Right atrium auricular region (tissue), 2 donors: ENCODE measurements at regions not wholly inside any gene's neighbourhood (a gene's known extent, or its start where the extent isn't known, plus 50 kb on each side); places are given as distances from the start of the nearest gene placed in this dataset.

Experiments used
- DNase-seq: peaks from one replicate; pipeline ENCODE4 v3.0.0-alpha.2; 2019; ENCODE audit warnings: low spot score
- H3K27ac ChIP-seq, 2 donors: fragments of 200-600 bp; sonication (generic); 1 replicate in 1 of 2; 2 replicates in 1 of 2; pipeline ENCODE4 v1.5.1; 2016 to 2019
- H3K27me3 ChIP-seq, 2 donors: fragments of 200-600 bp; sonication (generic); one replicate each; pipeline versions ENCODE4 v1.5.1 to v1.6.0; 2017 to 2019
- H3K36me3 ChIP-seq: fragments of 200-600 bp; sonication (generic); one replicate; pipeline ENCODE4 v1.5.1; 2016
- H3K4me1 ChIP-seq, 2 donors: fragments of 200-600 bp; sonication (generic); one replicate each; pipeline versions ENCODE4 v1.5.1 to v1.6.0; 2017 to 2019
- H3K4me3 ChIP-seq, 2 donors: fragments of 200-600 bp; sonication (generic); 1 replicate in 1 of 2; 2 replicates in 1 of 2; pipeline ENCODE4 v1.5.1; 2017 to 2019; ENCODE audit warnings: mild to moderate bottlenecking in 1 of 2, moderate library complexity in 1 of 2
- H3K9me3 ChIP-seq, 2 donors: fragments of 200-600 bp; sonication (generic); one replicate each; pipeline ENCODE4 v1.5.1; 2019
- CTCF ChIP-seq, 2 donors: fragments of 200-600 bp; sonication (generic); IDR thresholded peaks; one replicate each; pipeline ENCODE4 v1.5.1; 2019; ENCODE audit warnings: antibody characterized with exemption in 2 of 2

- no peak for TF ChIP-seq CTCF (IDR thresholded peaks at IDR 0.05)
- H3K27me3 ChIP-seq, result no peaks in the 10 kb centered on the region
- H3K4me1 ChIP-seq, result no peaks in the 10 kb centered on the region
- no peak for DNase-seq
- no peak overlapping the region for H3K4me3 ChIP-seq
- H3K36me3 ChIP-seq, result no peaks in the 10 kb centered on the region
- no peak overlapping the region for H3K27ac ChIP-seq
- no peaks in the 10 kb centered on the region for H3K9me3 ChIP-seq
These were observed 602.1 kb downstream of the TAF11L14 start for GRCh38 chr5:18236386-18236785.

GRCh38 chr5:18238321-18238720 lies 604.1 kb downstream of the TAF11L14 start:
- Histone ChIP-seq H3K27me3 (no peaks in the 10 kb centered on the region), H3K4me1 (no peaks in the 10 kb centered on the region), H3K4me3 (no peak overlapping the region), H3K9me3 (no peaks in the 10 kb centered on the region), H3K36me3 (no peaks in the 10 kb centered on the region), H3K27ac (no peak overlapping the region)
- DNase-seq, result no peak
- no peak for TF ChIP-seq CTCF (IDR thresholded peaks at IDR 0.05)

- Histone ChIP-seq H3K4me1 (no peaks in the 10 kb centered on the region), H3K9me3 (peaks cover 0 to 6% of the 10 kb centered on the region in 2 donors), H3K4me3 (no peak overlapping the region), H3K27ac (no peak overlapping the region), H3K36me3 (no peaks in the 10 kb centered on the region), H3K27me3 (no peaks in the 10 kb centered on the region)
- DNase-seq, result no peak
- no peak for TF ChIP-seq CTCF (IDR thresholded peaks at IDR 0.05)
These were observed 606.7 kb downstream of the TAF11L14 start for GRCh38 chr5:18240971-18241370.

GRCh38 chr5:18243846-18244245 lies 609.6 kb downstream of the TAF11L14 start:
- H3K27ac ChIP-seq, result no peak overlapping the region
- DNase-seq, result no peak
- H3K4me3 ChIP-seq, result no peak overlapping the region
- TF ChIP-seq CTCF (IDR thresholded peaks at IDR 0.05), result no peak
- no peaks in the 10 kb centered on the region for H3K27me3 ChIP-seq
- no peaks in the 10 kb centered on the region for H3K4me1 ChIP-seq
- H3K9me3 ChIP-seq, result peaks cover 0 to 20% of the 10 kb centered on the region in 2 donors
- no peaks in the 10 kb centered on the region for H3K36me3 ChIP-seq

- Histone ChIP-seq H3K27me3 (no peaks in the 10 kb centered on the region), H3K4me1 (no peaks in the 10 kb centered on the region), H3K27ac (no peak overlapping the region), H3K9me3 (peaks cover 0 to 20% of the 10 kb centered on the region in 2 donors), H3K36me3 (no peaks in the 10 kb centered on the region), H3K4me3 (no peak overlapping the region)
- TF ChIP-seq CTCF (IDR thresholded peaks at IDR 0.05), result no peak
- no peak for DNase-seq
These were observed 610.0 kb downstream of the TAF11L14 start for GRCh38 chr5:18244309-18244708.

- H3K9me3 ChIP-seq, result peaks cover 0 to 5% of the 10 kb centered on the region in 2 donors
- H3K4me1 ChIP-seq, result no peaks in the 10 kb centered on the region
- TF ChIP-seq CTCF (IDR thresholded peaks at IDR 0.05), result no peak
- DNase-seq, result no peak
- H3K4me3 ChIP-seq, result no peak overlapping the region
- no peaks in the 10 kb centered on the region for H3K36me3 ChIP-seq
- H3K27ac ChIP-seq, result no peak overlapping the region
- H3K27me3 ChIP-seq, result no peaks in the 10 kb centered on the region
These were observed 618.3 kb downstream of the TAF11L14 start for GRCh38 chr5:18252559-18252958.
